Osteoblast (primary cell): ENCODE measurements at regions not wholly inside any gene's neighbourhood (a gene's known extent, or its start where the extent isn't known, plus 50 kb on each side); places are given as distances from the start of the nearest gene placed in this dataset.
"Not testable (repeated sequence)": the region's sequence is repeated elsewhere in the genome, so short reads cannot be mapped to it uniquely, and the experiment has no call there.

Experiments used
- DNase-seq: peaks from one replicate; pipeline ENCODE4 v3.0.0; 2011; ENCODE audit warnings: low spot score, mixed read lengths; ENCODE audit not compliant: insufficient read length; ENCODE audit errors: missing footprints
- H2AFZ ChIP-seq: 2 replicates; pipeline ENCODE4 v1.6.0; 2011; ENCODE audit warnings: mild to moderate bottlenecking, low read length
- H3K27ac ChIP-seq: 2 replicates; pipeline ENCODE4 v1.5.1; 2011; ENCODE audit warnings: mild to moderate bottlenecking, low read depth, low read length, moderate library complexity
- H3K27me3 ChIP-seq: 2 replicates; pipeline ENCODE4 v1.6.0; 2012; ENCODE audit warnings: mild to moderate bottlenecking, control low read depth, inconsistent platforms, low read length, moderate library complexity; ENCODE audit not compliant: insufficient read depth
- H3K36me3 ChIP-seq: 2 replicates; pipeline ENCODE4 v1.5.1; 2011; ENCODE audit warnings: mild to moderate bottlenecking, low read length, control low read depth, moderate library complexity; ENCODE audit not compliant: insufficient read depth
- H3K4me1 ChIP-seq: 2 replicates; pipeline ENCODE4 v1.5.1; 2011; ENCODE audit warnings: mild to moderate bottlenecking, low read length, control low read depth, moderate library complexity; ENCODE audit not compliant: insufficient read depth
- H3K4me2 ChIP-seq: 2 replicates; pipeline ENCODE4 v1.6.0; 2011; ENCODE audit warnings: mild to moderate bottlenecking, low read length; ENCODE audit not compliant: insufficient read depth
- H3K4me3 ChIP-seq: fragments of 200-600 bp; sonication (generic); 3 replicates; pipeline ENCODE4 v1.5.1; 2012; ENCODE audit warnings: mild to moderate bottlenecking, low read length, inconsistent platforms; ENCODE audit not compliant: insufficient read depth
- H3K79me2 ChIP-seq: 2 replicates; pipeline ENCODE4 v1.6.0; 2012; ENCODE audit warnings: mild to moderate bottlenecking, low read length, control low read depth, inconsistent platforms; ENCODE audit not compliant: insufficient read depth
- H3K9me3 ChIP-seq: 2 replicates; pipeline ENCODE4 v1.5.1; 2011; ENCODE audit warnings: low read depth, low read length, control low read depth
- H4K20me1 ChIP-seq: 2 replicates; pipeline ENCODE4 v1.6.0; 2012; ENCODE audit warnings: mild to moderate bottlenecking, low read length, control low read depth; ENCODE audit not compliant: insufficient read depth
- CTCF ChIP-seq: IDR thresholded peaks from 2 replicates; pipeline ENCODE4 v1.5.1; 2011; ENCODE audit warnings: mild to moderate bottlenecking, low read depth, low read length, moderate library complexity; ENCODE audit errors: extremely low read depth

GRCh38 chr2:21233194-21233593 is 109.4 kb downstream of the TDRD15 start:
- Histone ChIP-seq H4K20me1 (no peaks in the 10 kb centered on the region), H3K79me2 (no peaks in the 10 kb centered on the region), H3K27ac (no peak overlapping the region), H3K4me1 (no peaks in the 10 kb centered on the region), H3K9me3 (peaks cover 3% of the 10 kb centered on the region), H3K4me2 (no peak overlapping the region), H3K4me3 (no peak overlapping the region), H3K27me3 (no peaks in the 10 kb centered on the region), H2AFZ (no peak overlapping the region), H3K36me3 (no peaks in the 10 kb centered on the region)
- no peak for TF ChIP-seq CTCF
- DNase-seq, result no peak

- no peak for DNase-seq
- H2AFZ ChIP-seq, result no peak overlapping the region
- no peaks in the 10 kb centered on the region for H3K79me2 ChIP-seq
- no peaks in the 10 kb centered on the region for H3K27me3 ChIP-seq
- no peak overlapping the region for H3K27ac ChIP-seq
- no peak overlapping the region for H3K4me2 ChIP-seq
- H4K20me1 ChIP-seq, result no peaks in the 10 kb centered on the region
- no peak overlapping the region for H3K4me3 ChIP-seq
- H3K4me1 ChIP-seq, result no peaks in the 10 kb centered on the region
- H3K36me3 ChIP-seq, result no peaks in the 10 kb centered on the region
- H3K9me3 ChIP-seq, result peaks cover 3% of the 10 kb centered on the region
- TF ChIP-seq CTCF, result no peak
Measured at GRCh38 chr2:21234001-21234400, 110.2 kb downstream of the TDRD15 start.

GRCh38 chr2:21234464-21235120 is 110.8 kb downstream of the TDRD15 start:
- TF ChIP-seq CTCF, result no peak
- H3K9me3 ChIP-seq, result peaks cover 3% of the 10 kb centered on the region
- H2AFZ ChIP-seq, result no peak overlapping the region
- H3K4me1 ChIP-seq, result no peaks in the 10 kb centered on the region
- no peaks in the 10 kb centered on the region for H3K36me3 ChIP-seq
- no peaks in the 10 kb centered on the region for H3K79me2 ChIP-seq
- H3K27ac ChIP-seq, result no peak overlapping the region
- H3K27me3 ChIP-seq, result no peaks in the 10 kb centered on the region
- H3K4me3 ChIP-seq, result no peak overlapping the region
- DNase-seq, result no peak
- no peaks in the 10 kb centered on the region for H4K20me1 ChIP-seq
- H3K4me2 ChIP-seq, result no peak overlapping the region

GRCh38 chr2:21239749-21240148 is 116.0 kb downstream of the TDRD15 start:
- DNase-seq, H3K4me2 ChIP-seq, H3K4me3 ChIP-seq, H2AFZ ChIP-seq, H3K79me2 ChIP-seq, H3K27ac ChIP-seq, H3K36me3 ChIP-seq, H3K27me3 ChIP-seq, H4K20me1 ChIP-seq, H3K9me3 ChIP-seq, H3K4me1 ChIP-seq: not testable (repeated sequence)
